ENCODE measurements at regions not wholly inside any gene's neighbourhood (a gene's known extent, or its start where the extent isn't known, plus 50 kb on each side); places are given as distances from the start of the nearest gene placed in this dataset.

GRCh38 chr3:88443066-88443465 is 293.3 kb downstream of the C3orf38 start:
- no peak for ATAC-seq
- H3K4me2 ChIP-seq = no peak overlapping the region
- peaks cover 11% of the 10 kb centered on the region for H3K4me1 Mint-ChIP-seq
- no peaks in the 10 kb centered on the region for H3F3A ChIP-seq (replicated peaks; ENCODE audit: low read depth)
- H3K79me2 ChIP-seq (replicated peaks; ENCODE audit: insufficient read depth) = no peaks in the 10 kb centered on the region
- TF ChIP-seq ZNF114 (CRISPR knock-in tag; IDR thresholded peaks at IDR 0.05) (no peak), CREB1 (CRISPR knock-in tag; IDR thresholded peaks at IDR 0.05; ENCODE audit: low read depth) (no peak), EZH2phosphoT487 (IDR thresholded peaks at IDR 0.05; ENCODE audit: unreplicated experiment) (no peak), ZNF462 (CRISPR knock-in tag; IDR thresholded peaks at IDR 0.05) (no peak)
- no peaks in the 10 kb centered on the region for H3K9me3 Mint-ChIP-seq
- no peaks in the 10 kb centered on the region for H3K36me3 ChIP-seq (ENCODE audit: insufficient read depth)
- no peak overlapping the region for H3K27ac Mint-ChIP-seq
- H3K4me3 ChIP-seq = no peak overlapping the region
- peaks cover 13% of the 10 kb centered on the region; the same call in 1 of the 2 replicates for H3K4me1 ChIP-seq (ENCODE audit: insufficient read depth)
- H3K4me3 Mint-ChIP-seq = no peak overlapping the region
- H3K27me3 ChIP-seq (ENCODE audit: insufficient read depth) = no peaks in the 10 kb centered on the region
- H3K36me3 Mint-ChIP-seq (ENCODE audit: low read depth) = no peaks in the 10 kb centered on the region
- no peaks in the 10 kb centered on the region for H3K9me2 ChIP-seq (ENCODE audit: insufficient read depth)
- no peaks in the 10 kb centered on the region for H4K20me1 ChIP-seq (replicated peaks; ENCODE audit: insufficient read depth)
- H3K27me3 Mint-ChIP-seq (ENCODE audit: insufficient read depth, low read depth, poor library complexity) = no peaks in the 10 kb centered on the region
- H2AFZ ChIP-seq = 0 out of 2 replicates have a peak overlapping the region, but pooled peaks have one; percentile 5
- no peak overlapping the region for H3K27ac ChIP-seq (ENCODE audit: low read depth)
- no peak for DNase-seq (ENCODE audit: low spot score)

DNA sequence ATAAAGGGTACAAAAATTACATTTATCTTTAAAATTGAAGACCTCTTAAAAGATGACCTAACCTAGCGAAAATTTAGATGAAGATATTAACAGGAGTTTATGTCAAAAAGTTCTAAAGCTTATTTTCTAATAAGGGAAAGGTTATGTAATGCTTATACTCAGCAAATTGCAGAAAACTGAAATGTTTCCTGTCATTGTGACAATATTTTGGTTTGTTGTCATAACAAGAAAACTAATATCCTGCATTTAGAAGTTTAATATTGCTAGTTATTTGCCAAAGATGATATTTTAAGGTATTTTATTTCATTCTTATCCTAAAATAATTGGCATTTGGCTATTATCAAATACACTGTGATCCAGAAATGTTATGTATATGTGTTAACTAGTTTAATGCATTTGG is 294.5 kb downstream of the C3orf38 start:
- H3K9me2 ChIP-seq (ENCODE audit: insufficient read depth) = no peaks in the 10 kb centered on the region
- no peaks in the 10 kb centered on the region for H4K20me1 ChIP-seq (replicated peaks; ENCODE audit: insufficient read depth)
- DNase-seq (ENCODE audit: low spot score) = no peak
- H3K4me3 ChIP-seq = no peak overlapping the region
- Mint-ChIP-seq H3K27me3 (ENCODE audit: insufficient read depth, low read depth, poor library complexity) (no peaks in the 10 kb centered on the region), H3K27ac (no peak overlapping the region), H3K9me3 (no peaks in the 10 kb centered on the region), H3K4me1 (peaks cover 11% of the 10 kb centered on the region), H3K4me3 (no peak overlapping the region), H3K36me3 (ENCODE audit: low read depth) (no peaks in the 10 kb centered on the region)
- no peak overlapping the region for H3K27ac ChIP-seq (ENCODE audit: low read depth)
- ATAC-seq = no peak
- H3K27me3 ChIP-seq (ENCODE audit: insufficient read depth) = no peaks in the 10 kb centered on the region
- H2AFZ ChIP-seq = no peak overlapping the region
- H3K36me3 ChIP-seq (ENCODE audit: insufficient read depth) = no peaks in the 10 kb centered on the region
- H3F3A ChIP-seq (replicated peaks; ENCODE audit: low read depth) = no peaks in the 10 kb centered on the region
- no peaks in the 10 kb centered on the region for H3K79me2 ChIP-seq (replicated peaks; ENCODE audit: insufficient read depth)
- no peak overlapping the region for H3K4me2 ChIP-seq
- H3K4me1 ChIP-seq (ENCODE audit: insufficient read depth) = peaks cover 13% of the 10 kb centered on the region; the same call in 1 of the 2 replicates
- TF ChIP-seq CREB1 (CRISPR knock-in tag; IDR thresholded peaks at IDR 0.05; ENCODE audit: low read depth) (no peak), POLR2AphosphoS5 (IDR thresholded peaks at IDR 0.05; ENCODE audit: low read depth) (no peak), ZNF331 (CRISPR knock-in tag; IDR thresholded peaks at IDR 0.05; ENCODE audit: low read depth) (no peak), NANOG (IDR thresholded peaks at IDR 0.05; ENCODE audit: borderline replicate concordance) (no peak), EZH2 (IDR thresholded peaks at IDR 0.05; ENCODE audit: low read depth, unreplicated experiment) (no peak), CTCF (conservative IDR thresholded peaks at IDR 0.05; ENCODE audit: low read depth in 2 of 2) (no peak), STAT1 (IDR thresholded peaks at IDR 0.05; ENCODE audit: unreplicated experiment) (no peak), ETS1 (IDR thresholded peaks at IDR 0.05) (no peak), ZNF114 (CRISPR knock-in tag; IDR thresholded peaks at IDR 0.05) (no peak)

Data from GM23338 (cell line).